GM21515 (cell line): ENCODE measurements at regions not wholly inside any gene's neighbourhood (a gene's known extent, or its start where the extent isn't known, plus 50 kb on each side); places are given as distances from the start of the nearest gene placed in this dataset.
"Not testable (repeated sequence)": the region's sequence is repeated elsewhere in the genome, so short reads cannot be mapped to it uniquely, and the experiment has no call there.

Experiments
- ATAC-seq: cut with Tn5 transposase; IDR thresholded peaks from one replicate; pipeline ENCODE4 v1.9.1; 2021; ENCODE audit not compliant: unreplicated experiment

DNA sequence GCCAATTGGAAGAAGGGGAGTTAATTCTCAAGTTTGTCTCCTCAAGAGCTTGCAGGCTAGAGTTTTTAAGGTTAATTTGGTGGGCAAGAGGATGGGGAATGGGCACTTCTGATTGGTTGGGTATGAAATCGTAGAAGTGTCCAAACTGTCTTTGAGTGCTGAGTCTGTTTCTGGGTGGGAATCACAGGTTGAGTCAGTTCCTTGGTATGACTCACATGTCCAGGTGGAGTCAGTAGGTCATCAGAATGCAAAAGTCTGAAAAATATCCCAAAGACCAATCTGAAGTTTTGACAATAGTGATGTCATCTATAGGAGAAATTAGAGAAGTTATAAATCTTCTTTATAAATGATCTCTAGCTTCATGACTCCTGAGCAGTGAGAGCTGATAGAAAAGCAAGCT, 1252.2 kb downstream of the REEP3 start:
- ATAC-seq = no peak

DNA sequence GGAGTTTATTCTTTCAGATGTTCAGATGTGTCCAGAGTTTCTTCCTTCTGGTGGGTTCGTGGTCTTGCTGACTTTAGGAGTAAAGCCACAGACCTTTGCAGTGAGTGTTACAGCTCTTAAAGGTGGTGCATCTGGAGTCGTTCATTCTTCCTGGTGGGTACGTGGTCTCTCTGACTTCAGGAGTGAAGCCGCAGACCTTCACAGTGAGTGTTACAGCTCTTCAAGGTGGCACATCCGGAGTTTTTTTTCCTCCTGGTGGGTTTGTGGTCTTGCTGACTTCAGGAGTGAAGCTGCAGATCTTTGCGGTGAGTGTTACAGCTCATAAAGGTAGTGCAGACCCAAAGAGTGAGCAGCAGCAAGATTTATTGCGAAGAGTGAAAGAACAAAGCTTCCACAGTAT, 1263.2 kb downstream of the REEP3 start:
- not testable (repeated sequence) for ATAC-seq

DNA sequence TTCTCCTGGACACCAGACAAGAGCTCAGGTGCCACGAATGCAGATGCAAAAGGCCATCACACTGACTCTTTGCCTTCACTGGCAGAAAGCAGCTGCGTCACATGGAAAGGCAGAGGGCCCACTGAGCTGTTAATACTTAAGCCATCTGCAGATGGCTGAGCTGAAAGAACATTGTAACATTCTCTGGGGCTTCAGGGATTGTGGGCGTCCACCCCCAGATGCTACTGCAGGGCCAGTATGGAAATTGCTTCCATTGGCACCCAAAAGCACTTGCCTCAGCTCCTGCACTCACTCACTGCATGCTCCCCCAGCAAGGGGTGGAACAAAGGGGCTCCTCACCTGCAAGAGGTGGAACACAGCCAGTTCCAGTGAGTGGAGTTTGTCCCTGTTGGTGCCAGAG, 1264.6 kb downstream of the REEP3 start:
- ATAC-seq = no peak

DNA sequence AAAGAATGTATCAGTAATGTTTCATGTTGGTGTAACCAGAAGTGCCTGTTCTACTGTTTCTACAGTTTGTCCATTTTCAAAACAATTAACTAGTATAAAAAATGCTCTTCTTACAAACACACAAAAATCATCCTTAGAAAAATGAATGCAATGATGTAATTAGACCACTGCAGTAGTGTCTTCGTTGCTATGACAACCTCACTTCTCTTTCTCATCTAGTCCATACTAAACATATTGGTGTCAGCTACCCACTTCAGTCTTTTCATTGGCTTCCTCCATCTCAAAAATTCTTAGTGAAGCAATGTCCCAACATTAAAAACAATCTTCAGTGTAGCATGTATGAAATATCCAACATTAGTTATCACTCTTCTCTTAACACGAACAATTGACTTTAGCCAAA, 1265.8 kb downstream of the REEP3 start:
- ATAC-seq = no peak

DNA sequence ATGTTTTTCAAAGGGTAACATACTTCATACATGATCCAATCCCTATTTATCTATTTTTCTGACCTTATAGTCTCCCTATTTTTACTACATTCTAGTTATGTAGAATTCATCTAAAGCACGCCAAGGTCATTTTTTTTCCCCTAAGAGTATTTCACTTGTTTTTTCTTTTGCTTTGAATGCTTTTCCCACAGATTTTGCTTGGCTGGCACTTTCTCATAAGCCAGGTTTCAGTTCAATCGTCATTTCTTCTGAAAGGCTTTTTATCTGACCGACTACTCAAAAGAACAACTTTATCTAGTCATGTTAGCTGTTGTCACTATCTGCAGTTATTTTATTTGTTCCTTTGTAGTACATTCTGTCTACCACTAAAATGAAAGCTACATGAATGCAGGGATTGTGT, 1274.6 kb downstream of the REEP3 start:
- ATAC-seq = no peak

- no peak for ATAC-seq
Measured at GRCh38 chr10:64798297-64798696, 1277.1 kb downstream of the REEP3 start.

DNA sequence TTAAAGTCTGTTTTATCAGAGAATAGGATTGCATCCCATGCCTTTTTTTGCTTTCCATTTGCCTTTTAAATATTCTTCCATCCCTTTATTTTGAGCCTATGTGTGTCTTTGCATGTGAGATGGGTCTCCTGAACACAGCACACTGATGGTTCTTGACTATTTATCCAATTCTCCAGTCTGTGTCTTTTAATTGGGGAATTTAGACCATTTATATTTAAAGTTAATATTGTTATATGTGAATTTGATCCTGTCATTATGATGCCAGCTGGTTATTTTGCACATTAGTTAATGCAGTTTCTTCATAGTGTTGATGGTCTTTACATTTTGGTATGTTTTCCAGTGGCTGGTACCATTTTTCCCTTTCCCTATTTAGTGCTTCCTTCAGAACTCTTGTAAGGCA, 1287.0 kb downstream of the REEP3 start:
- not testable (repeated sequence) for ATAC-seq

DNA sequence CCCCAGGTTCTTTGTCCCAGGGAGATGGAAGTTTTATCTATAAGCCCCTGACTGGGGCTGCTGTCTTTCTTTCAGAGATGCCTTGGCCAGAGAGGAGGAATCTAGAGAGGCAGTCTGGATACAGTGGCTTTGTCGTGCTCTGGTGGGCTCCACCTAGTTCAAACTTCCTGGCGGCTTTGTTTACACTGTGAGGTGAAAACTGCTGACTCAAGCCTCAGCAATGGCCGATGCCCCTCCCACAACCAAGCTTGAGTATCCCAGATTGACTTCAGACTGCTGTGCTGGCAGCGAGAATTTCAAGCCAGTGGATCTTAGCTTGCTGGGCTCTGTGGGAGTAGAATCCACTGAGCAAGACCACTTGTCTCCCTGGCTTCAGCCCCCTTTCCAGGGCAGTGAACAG, 1288.8 kb downstream of the REEP3 start:
- not testable (repeated sequence) for ATAC-seq

GRCh38 chr10:64813391-64813790, 1292.2 kb downstream of the REEP3 start:
- ATAC-seq = no peak

GRCh38 chr10:64814201-64814600, 1293.0 kb downstream of the REEP3 start:
- ATAC-seq = no peak

- no peak for ATAC-seq
Measured at GRCh38 chr10:64829888-64830412, 1308.7 kb downstream of the REEP3 start.

DNA sequence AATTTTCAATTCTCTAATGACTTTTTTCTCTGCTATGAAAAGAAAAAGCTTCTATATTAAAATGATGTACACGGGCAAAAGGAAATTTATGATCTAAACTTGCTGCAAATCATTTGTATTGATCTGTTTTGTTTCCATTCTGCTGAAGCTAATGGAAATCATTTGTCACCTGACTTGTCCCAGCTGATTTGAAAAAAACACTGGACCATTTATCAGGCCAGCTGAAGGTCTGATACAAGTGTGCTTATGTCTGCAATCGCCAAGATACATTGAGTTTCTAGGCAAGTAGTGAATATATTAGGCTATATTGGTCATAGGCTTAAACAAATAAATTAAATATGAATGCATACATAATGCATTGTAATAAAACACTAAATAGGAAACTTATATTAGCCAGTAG, 1309.7 kb downstream of the REEP3 start:
- ATAC-seq = no peak

- no peak for ATAC-seq
Measured at GRCh38 chr10:64840341-64840740, 1319.1 kb downstream of the REEP3 start.

- no peak for ATAC-seq
Measured at GRCh38 chr10:64846700-64847099, 1325.5 kb downstream of the REEP3 start.

- ATAC-seq = no peak
Measured at GRCh38 chr10:64855941-64856340, 1334.7 kb downstream of the REEP3 start.

DNA sequence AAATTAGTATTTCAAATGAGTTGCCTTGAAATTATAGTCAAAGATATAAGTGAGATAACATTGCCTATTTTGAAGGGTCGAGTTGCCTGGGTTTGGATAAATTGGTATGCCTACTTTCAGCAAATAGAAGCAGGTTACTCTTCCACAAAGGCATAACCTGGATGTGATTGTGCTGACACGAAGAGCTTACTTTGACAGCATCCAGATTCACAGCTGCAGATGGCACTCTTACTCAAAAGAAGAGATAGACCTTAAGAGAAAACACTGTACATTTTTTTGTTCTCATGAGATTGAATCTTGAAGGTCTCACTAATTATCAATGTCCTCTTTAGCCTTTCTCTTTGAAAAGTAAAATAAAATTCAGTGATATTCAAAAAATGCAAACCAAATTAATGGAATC, 1338.7 kb downstream of the REEP3 start:
- no peak for ATAC-seq

DNA sequence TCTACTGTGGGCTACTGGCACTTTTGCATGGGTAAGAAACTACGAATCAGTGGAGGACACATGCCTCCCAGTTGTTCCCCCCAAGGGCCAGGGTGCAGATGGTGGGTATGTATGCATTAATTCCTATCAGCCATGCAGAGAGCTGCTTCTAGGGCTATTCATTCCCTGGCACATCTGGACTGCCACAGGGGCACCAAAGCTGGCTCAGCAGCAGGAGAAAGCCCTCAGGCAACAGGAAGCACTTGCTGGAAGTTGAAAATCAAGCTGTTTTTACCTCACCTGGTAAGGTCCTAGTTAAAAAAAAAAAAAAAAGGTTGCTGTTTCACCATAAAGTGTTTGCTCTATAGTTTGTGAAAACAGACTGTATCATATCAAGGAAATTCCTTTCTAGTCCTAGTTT, 1342.6 kb downstream of the REEP3 start:
- no peak for ATAC-seq

DNA sequence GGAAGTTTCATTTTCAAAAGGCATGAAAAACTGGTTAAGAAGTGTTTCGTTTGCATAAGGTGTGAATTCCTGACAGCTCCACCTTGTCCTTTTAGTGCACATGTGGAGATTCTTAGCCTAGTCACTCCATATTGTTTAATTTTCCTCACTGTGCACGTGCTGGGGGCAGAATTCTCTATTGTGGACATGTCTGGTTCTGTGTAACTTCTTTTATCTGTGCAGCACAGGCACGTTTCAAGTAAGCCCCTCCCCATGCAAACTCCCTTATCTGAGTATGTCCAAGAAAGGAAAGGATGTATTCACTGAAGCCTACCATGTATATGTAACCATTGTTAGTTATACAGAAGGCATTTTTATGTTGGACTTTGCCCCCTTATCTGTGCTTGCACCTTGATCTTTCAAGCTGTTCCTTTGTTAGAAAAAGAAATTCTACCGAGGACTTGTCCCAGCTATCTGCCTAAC, 1346.3 kb downstream of the REEP3 start:
- no peak for ATAC-seq

DNA sequence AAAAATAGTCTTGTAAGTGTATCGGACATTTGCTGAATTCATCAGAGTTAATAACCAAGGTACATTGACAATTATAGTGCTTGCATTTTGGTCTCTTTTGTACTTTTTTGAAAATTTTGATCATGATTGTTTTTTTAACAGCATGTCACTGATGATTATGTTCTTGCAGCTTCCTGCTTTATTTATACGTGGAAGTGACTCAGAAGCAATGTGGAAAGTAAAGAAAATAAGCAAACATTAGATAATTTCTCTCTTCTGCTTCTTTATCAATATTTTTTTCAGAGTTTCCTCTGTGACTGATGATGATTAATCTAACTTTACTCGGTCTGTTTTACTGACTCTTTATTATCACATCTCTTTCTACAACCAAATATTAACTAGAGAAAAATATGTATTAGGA, 1351.9 kb downstream of the REEP3 start:
- no peak for ATAC-seq

DNA sequence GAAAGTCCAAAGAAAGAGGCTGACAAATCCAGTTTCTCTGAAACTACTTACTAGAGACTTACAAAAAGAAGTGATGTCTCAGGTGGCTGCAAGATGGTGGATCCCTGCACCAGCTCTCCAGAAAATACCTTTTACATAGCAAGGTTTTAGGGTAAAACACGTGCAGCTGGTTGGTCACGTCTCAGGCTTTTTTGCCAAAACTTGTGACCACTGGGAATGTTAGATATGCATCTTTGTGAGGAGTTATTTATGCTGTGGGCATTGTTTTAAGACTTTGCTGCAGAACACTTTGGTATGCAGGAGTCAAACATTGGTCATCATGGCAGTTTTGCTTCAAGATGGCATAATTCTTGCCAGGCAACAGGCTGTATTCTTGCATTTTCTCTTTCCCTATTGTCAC, 1352.8 kb downstream of the REEP3 start:
- ATAC-seq = no peak

DNA sequence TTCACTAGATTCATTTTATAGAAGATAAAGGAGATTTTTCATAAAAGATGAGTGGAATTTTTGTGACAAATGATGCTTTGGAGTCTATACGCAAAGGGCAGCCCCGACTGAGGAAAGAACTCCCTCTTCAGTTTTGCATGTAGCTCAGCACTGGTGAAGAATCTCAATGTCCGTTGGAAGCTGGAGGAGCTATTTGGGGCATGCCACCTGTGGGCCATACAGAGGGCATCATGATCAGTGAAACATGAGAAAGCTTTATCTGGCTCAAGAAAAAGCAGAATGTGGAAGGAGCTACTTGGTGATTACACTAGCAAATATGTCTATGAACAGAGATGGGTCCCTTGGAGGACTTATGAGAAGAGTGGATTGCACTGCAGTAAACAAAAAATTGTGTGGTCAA, 1359.3 kb downstream of the REEP3 start:
- no peak for ATAC-seq

GRCh38 chr10:64881257-64881656, 1360.1 kb downstream of the REEP3 start:
- no peak for ATAC-seq

GRCh38 chr10:64896582-64896981, 1375.4 kb downstream of the REEP3 start:
- ATAC-seq = no peak

GRCh38 chr10:64906311-64906710, 1385.1 kb downstream of the REEP3 start:
- ATAC-seq = not testable (repeated sequence)
